Keratinocyte (primary cell): ENCODE measurements at regions not wholly inside any gene's neighbourhood (a gene's known extent, or its start where the extent isn't known, plus 50 kb on each side); places are given as distances from the start of the nearest gene placed in this dataset.

Experiments used
- DNase-seq: peaks from one replicate; pipeline ENCODE4 v3.0.0-alpha.2; 2011; ENCODE audit warnings: low read depth, missing footprints, low spot score
- FAIRE-seq: peaks from 2 replicates; lab custom pipeline; 2011; peaks lifted over from hg19 to GRCh38; lab: Jason Lieb, UNC
- H2AFZ ChIP-seq: 2 replicates; pipeline ENCODE4 v1.6.0; 2012; ENCODE audit warnings: low read length, control low read depth, inconsistent platforms; ENCODE audit not compliant: control insufficient read depth
- H3K27ac ChIP-seq: 2 replicates; pipeline ENCODE4 v1.5.1; 2011; ENCODE audit warnings: low read length; ENCODE audit not compliant: control insufficient read depth, insufficient read depth
- H3K27me3 ChIP-seq: 3 replicates; pipeline ENCODE4 v1.6.0; 2011; ENCODE audit warnings: low read length; ENCODE audit not compliant: control insufficient read depth, insufficient read depth; ENCODE audit errors: extremely low read depth
- H3K36me3 ChIP-seq, 2 experiments: 2 replicates in 1 of 2; 3 replicates in 1 of 2; pipeline ENCODE4 v1.5.1; 2011; ENCODE audit warnings: low read length in 2 of 2, mild to moderate bottlenecking in 1 of 2; ENCODE audit not compliant: control insufficient read depth in 2 of 2, insufficient read depth in 2 of 2; ENCODE audit errors: extremely low read depth in 1 of 2
- H3K4me1 ChIP-seq: 3 replicates; pipeline ENCODE4 v1.5.1; 2011; ENCODE audit warnings: low read length; ENCODE audit not compliant: control insufficient read depth, insufficient read depth; ENCODE audit errors: extremely low read depth
- H3K4me2 ChIP-seq: 3 replicates; pipeline ENCODE4 v1.6.0; 2011; ENCODE audit warnings: low read depth, low read length; ENCODE audit not compliant: control insufficient read depth, insufficient read depth; ENCODE audit errors: extremely low read depth
- H3K4me3 ChIP-seq, 3 experiments: fragments of 200-600 bp in 1 of 3; sonication (generic) in 1 of 3; 2 replicates in 2 of 3; 3 replicates in 1 of 3; pipeline ENCODE4 v1.5.1; 2011 to 2016; ENCODE audit warnings: low read length in 3 of 3, mild to moderate bottlenecking in 3 of 3, control low read depth in 2 of 3, inconsistent platforms in 1 of 3, low read depth in 1 of 3, mixed read lengths in 1 of 3, mixed run types in 1 of 3, moderate library complexity in 1 of 3; ENCODE audit not compliant: control insufficient read depth in 2 of 3, insufficient read depth in 2 of 3; ENCODE audit errors: extremely low read depth in 1 of 3
- H3K79me2 ChIP-seq: 2 replicates; pipeline ENCODE4 v1.6.0; 2012; ENCODE audit warnings: low read length; ENCODE audit not compliant: control insufficient read depth, insufficient read depth
- H3K9ac ChIP-seq: 3 replicates; pipeline ENCODE4 v1.6.0; 2011; ENCODE audit warnings: low read length; ENCODE audit not compliant: control insufficient read depth, insufficient read depth; ENCODE audit errors: extremely low read depth
- H3K9me1 ChIP-seq: 3 replicates; pipeline ENCODE4 v1.6.0; 2011; ENCODE audit warnings: low read length; ENCODE audit not compliant: control insufficient read depth, insufficient read depth; ENCODE audit errors: extremely low read depth
- H3K9me3 ChIP-seq: 2 replicates; pipeline ENCODE4 v1.5.1; 2012; ENCODE audit warnings: low read depth, low read length; ENCODE audit not compliant: control insufficient read depth
- H4K20me1 ChIP-seq: 3 replicates; pipeline ENCODE4 v1.6.0; 2011; ENCODE audit warnings: low read length; ENCODE audit not compliant: control insufficient read depth, insufficient read depth; ENCODE audit errors: extremely low read depth
- EZH2 ChIP-seq: IDR thresholded peaks from one replicate; pipeline ENCODE4 v1.6.1; 2012; ENCODE audit warnings: inconsistent platforms, mild to moderate bottlenecking, low read length, moderate library complexity
- dilution Hi-C: fragments of 300-500 bp; cut with MboI; formaldehyde crosslinking; loops from one replicate; pipeline ENCODE4 v1.7.0; 2020; ENCODE audit warnings: low sequenced_read_pairs; ENCODE audit not compliant: extremely low pct_ligation_motif_present
- TF ChIP-seq, protein P1 (sequence below), 3 experiments: IDR thresholded peaks in 1 of 3; conservative IDR thresholded peaks in 1 of 3; optimal IDR thresholded peaks in 1 of 3; 2 replicates in 2 of 3; 3 replicates in 1 of 3; pipeline versions ENCODE3 to v1.5.1; 2011; ENCODE audit warnings: low read length in 3 of 3, mild to moderate bottlenecking in 3 of 3, moderate library complexity in 2 of 3, control low read depth in 1 of 3, inconsistent platforms in 1 of 3; ENCODE audit not compliant: insufficient read depth in 2 of 3; ENCODE audit errors: extremely low read depth in 1 of 3

DNA sequence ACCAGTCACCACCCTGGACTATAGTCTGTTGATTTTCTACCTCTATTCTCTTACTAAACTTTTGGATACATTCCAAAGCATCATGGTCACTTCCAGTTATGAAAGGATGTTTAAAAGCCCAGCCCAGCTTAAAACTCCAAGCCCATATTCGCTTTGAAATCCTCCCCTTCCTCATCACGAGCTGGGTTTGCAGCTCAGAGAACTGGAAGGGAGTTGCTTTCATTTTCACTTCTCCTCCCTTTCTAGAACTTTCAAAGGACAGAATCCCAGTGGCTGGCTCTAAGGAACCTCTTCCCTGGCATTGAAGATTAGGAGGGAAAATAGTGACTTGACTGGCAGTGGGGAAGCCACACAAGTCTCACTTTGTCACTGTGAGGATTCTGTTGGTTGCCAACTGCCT lies 100.1 kb upstream of the DYNLRB2 start:
- no peak overlapping the region for H3K4me2 ChIP-seq
- FAIRE-seq = no peak
- dilution Hi-C loops = no loop called here

DNA sequence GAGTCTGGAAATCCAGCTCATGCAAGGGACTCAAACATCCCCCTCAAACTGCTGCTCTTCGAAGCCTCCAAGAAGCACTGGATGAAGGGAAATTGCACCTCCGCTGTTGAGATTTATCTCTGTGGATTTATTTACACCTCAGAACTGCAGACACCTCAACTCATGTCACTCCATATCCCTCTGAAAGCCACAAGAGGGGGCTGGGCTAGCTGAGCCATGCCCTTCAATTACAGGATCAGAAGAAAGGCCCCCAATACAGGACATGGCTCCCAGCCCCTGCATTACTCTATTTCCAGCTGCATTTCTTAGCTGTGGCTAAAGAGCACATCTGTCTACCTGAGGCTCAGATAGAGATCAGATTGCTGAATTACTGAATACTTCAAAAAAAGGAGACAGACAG lies 103.1 kb upstream of the DYNLRB2 start:
- H2AFZ ChIP-seq = no peak overlapping the region
- H3K27me3 ChIP-seq = no peaks in the 10 kb centered on the region
- H3K36me3 ChIP-seq = no peaks in the 10 kb centered on the region
- no peaks in the 10 kb centered on the region for H3K9me1 ChIP-seq
- no peaks in the 10 kb centered on the region for H3K9me3 ChIP-seq
- no peak overlapping the region for H3K9ac ChIP-seq
- dilution Hi-C loops = no loop called here
- no peak overlapping the region for H3K27ac ChIP-seq
- no peak overlapping the region for H3K4me2 ChIP-seq
- H3K4me1 ChIP-seq = peaks cover 12% of the 10 kb centered on the region
- no peak overlapping the region for H3K4me3 ChIP-seq
- H3K79me2 ChIP-seq = no peaks in the 10 kb centered on the region
- H4K20me1 ChIP-seq = no peaks in the 10 kb centered on the region
- DNase-seq (no peak), FAIRE-seq (no peak)
- TF ChIP-seq EZH2 = no peak
- TF ChIP-seq, protein P1, sequence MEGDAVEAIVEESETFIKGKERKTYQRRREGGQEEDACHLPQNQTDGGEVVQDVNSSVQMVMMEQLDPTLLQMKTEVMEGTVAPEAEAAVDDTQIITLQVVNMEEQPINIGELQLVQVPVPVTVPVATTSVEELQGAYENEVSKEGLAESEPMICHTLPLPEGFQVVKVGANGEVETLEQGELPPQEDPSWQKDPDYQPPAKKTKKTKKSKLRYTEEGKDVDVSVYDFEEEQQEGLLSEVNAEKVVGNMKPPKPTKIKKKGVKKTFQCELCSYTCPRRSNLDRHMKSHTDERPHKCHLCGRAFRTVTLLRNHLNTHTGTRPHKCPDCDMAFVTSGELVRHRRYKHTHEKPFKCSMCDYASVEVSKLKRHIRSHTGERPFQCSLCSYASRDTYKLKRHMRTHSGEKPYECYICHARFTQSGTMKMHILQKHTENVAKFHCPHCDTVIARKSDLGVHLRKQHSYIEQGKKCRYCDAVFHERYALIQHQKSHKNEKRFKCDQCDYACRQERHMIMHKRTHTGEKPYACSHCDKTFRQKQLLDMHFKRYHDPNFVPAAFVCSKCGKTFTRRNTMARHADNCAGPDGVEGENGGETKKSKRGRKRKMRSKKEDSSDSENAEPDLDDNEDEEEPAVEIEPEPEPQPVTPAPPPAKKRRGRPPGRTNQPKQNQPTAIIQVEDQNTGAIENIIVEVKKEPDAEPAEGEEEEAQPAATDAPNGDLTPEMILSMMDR (optimal IDR thresholded peaks at IDR 0.05 in 1 of 3, IDR thresholded peaks at IDR 0.05 in 1 of 3, conservative IDR thresholded peaks at IDR 0.05 in 1 of 3; ENCODE audit: extremely low read depth in 1 of 3, insufficient read depth in 2 of 3, low read length in 3 of 3) = no peak

More for the DNA sequence above, 100.1 kb upstream of the DYNLRB2 start:
- Histone ChIP-seq H2AFZ (no peak overlapping the region), H3K9me3 (no peaks in the 10 kb centered on the region), H3K4me3 (no peak overlapping the region), H3K27ac (no peak overlapping the region), H3K27me3 (no peaks in the 10 kb centered on the region), H3K36me3 (no peaks in the 10 kb centered on the region), H3K79me2 (no peaks in the 10 kb centered on the region), H4K20me1 (no peaks in the 10 kb centered on the region), H3K9me1 (no peaks in the 10 kb centered on the region), H3K4me1 (no peaks in the 10 kb centered on the region), H3K9ac (no peak overlapping the region)
- no peak for DNase-seq
- no peak for TF ChIP-seq EZH2
- TF ChIP-seq, protein P1 (optimal IDR thresholded peaks at IDR 0.05 in 1 of 3, IDR thresholded peaks at IDR 0.05 in 1 of 3, conservative IDR thresholded peaks at IDR 0.05 in 1 of 3; ENCODE audit: extremely low read depth in 1 of 3, insufficient read depth in 2 of 3, low read length in 3 of 3) = no peak
